GM19372 (cell line): ENCODE measurements at regions not wholly inside any gene's neighbourhood (a gene's known extent, or its start where the extent isn't known, plus 50 kb on each side); places are given as distances from the start of the nearest gene placed in this dataset.

Source experiments
- ATAC-seq: cut with Tn5 transposase; IDR thresholded peaks from one replicate; pipeline ENCODE4 v1.9.1; 2021; ENCODE audit warnings: mild to moderate bottlenecking, low read depth, moderate library complexity; ENCODE audit not compliant: unreplicated experiment

GRCh38 chr1:221908573-221908972 is 166.7 kb upstream of the DUSP10 start:
- no peak for ATAC-seq

DNA sequence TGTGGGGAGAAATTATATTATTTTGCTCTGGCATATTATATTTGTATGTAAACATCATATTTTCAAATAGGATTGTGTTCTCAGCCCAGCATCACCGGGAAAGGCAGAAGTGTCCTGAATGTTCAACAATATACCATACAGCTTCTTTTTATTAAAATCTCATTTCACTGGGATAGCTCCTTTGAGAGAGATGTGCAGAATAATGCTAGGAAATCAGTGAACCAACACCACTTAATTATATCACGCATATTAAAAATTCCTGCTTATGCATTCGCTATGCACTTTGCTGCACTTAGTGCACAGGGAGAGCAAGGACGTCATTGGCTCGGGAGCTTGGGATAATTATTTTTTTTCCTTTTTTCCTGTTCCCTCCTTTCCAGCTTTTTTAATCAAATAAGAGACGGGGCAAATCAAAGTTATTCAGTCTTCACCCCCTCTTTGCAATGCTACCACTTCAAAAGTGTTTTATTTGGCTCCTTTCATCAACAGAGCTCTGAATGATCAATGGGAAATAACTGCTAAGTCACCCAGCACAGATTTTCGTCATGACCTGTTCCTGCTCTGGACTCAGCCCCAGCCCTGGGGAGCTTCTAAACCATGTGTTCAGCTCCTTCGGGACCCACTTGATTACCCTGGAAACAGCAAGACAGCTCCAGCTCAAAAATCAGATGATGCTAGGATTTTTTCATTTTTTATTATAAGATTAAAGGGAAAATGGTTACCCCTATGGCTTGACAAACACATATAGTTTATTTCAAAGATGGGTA is 165.5 kb upstream of the DUSP10 start:
- no peak for ATAC-seq

GRCh38 chr1:221905802-221906201 is 163.9 kb upstream of the DUSP10 start:
- ATAC-seq, result no peak

DNA sequence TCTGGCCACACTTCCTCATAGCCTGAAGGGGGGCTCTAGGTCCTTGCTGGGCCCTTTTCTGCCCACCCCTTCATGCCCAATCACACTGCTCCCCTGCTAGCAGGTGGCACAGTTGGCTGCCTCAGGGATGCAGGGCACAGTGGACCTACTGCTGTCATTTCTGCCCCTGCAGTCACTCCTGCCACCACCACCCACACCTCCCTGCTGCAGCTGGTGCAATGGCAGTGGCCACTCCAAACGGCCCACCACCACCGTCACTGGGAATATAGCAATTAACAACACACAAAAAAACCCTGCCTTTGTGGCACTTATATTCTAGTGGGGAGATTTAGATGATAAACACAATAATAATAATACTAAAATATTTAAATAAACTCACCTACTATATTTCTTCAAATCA is 162.4 kb upstream of the DUSP10 start:
- no peak for ATAC-seq

GRCh38 chr1:221903594-221903993 is 161.7 kb upstream of the DUSP10 start:
- no peak for ATAC-seq

DNA sequence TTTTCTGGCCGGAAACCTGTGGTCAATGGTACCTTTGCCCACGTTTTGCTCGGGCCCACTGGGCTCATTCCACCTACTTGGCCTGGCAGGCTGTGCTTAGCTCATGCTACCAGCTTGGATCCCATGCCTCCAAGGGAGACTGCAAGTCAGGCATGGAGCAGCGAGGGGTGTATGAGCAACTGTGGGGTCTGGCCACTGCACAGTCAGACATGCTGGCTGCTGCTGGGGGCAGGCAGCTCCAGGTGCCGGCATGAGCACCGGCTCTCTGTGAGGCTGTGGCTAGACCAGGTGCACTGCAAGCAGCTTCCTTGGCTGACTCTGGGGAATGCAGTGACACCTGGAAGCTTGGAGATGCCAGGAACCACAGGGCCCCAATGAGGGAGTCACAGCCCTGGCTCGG is 161.1 kb upstream of the DUSP10 start:
- ATAC-seq, result no peak

DNA sequence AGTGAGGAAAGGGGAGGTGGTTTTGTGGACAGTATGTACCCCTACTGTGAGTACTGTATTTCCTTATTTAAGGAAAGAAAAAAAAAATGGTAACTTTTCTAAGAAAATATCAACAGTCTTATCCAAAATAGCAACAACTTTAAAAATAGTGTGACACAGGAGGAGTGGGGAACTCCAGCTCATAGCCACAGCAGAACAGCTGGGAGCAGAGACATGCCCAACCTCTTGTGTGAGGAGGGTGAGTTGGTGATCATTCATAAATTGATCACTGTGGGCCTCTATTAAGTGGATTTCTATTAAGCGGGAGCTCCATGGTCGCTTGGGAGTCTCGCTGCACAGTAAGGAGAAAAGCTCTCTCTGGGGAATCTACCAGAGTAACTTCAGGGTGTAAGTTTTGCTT is 158.8 kb upstream of the DUSP10 start:
- ATAC-seq, result no peak

DNA sequence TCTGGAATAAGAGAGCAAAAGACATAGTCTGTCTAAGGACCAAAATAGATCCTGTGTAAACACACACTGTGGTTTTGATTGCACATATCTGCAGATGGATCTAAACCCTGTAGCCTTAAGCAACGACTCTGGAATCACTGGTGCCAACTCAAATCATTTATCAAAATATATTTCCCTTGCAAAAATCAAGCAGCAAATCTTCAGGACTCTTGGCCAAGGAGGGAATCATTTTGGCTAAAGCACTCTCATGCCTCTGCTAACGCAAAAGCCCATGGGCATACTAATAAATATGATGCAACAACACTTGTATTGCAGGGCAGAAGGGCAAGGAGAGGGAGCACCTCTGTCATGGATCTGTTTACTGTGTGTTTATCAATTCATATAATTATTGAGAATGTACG is 155.4 kb upstream of the DUSP10 start:
- ATAC-seq, result no peak

- ATAC-seq, result no peak
These were observed 150.5 kb upstream of the DUSP10 start for GRCh38 chr1:221892301-221892830.

DNA sequence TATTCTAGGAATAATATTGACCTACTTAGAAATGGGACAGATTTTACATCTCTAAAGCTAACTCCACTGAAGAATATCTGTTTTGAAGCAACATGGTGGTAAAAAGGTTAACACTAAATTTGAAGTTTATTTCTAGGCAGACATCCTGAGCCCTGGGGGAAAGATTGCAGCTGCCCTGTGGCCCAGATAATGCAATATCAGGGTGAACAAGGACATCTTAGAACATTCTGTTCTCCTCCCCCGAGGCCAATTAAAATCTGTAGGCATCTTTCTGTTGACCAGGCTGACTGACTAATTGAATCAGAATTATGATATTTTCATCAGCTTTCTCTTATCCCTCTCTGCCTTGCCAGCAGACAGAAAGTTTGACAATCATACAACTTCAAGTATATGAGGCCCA is 149.8 kb upstream of the DUSP10 start:
- no peak for ATAC-seq

DNA sequence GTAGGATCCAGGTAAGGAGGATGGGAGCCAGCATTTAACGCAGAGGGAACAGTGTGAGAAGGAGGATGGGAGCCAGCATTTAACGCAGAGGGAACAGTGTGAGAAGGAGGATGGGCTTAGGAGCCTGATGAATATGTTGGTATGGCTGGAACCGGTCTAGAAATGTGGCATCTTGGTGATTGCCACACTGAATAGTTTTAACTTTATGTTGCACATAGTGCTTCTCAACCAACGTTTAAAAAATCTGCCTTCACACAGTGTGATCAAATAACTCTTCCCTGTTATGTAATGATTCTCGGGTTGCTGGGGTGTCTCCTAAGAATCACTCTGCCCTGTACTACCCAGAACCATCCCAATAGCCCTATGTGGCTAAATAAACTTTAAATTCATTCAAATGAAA is 146.9 kb upstream of the DUSP10 start:
- no peak for ATAC-seq

DNA sequence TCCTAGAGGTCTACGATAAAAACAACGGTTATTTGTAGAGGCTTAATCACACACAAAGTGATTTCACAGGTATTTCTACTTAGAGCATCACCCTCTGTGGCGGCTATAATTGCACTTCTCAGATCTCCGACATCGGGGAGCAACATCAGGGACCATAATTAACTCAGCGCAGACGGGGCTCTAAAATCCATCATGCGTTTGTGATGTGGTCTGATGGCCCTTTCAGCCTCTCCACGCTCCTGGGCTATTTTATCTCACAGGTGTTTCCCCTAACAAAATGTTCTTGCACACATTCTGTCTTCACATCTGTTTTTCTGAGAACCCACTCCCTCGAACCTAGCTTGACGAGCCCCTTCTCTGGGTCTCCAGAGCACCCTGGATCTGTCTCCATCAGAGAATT is 146.3 kb upstream of the DUSP10 start:
- ATAC-seq, result no peak

GRCh38 chr1:221887758-221888157 is 145.9 kb upstream of the DUSP10 start:
- ATAC-seq, result no peak

DNA sequence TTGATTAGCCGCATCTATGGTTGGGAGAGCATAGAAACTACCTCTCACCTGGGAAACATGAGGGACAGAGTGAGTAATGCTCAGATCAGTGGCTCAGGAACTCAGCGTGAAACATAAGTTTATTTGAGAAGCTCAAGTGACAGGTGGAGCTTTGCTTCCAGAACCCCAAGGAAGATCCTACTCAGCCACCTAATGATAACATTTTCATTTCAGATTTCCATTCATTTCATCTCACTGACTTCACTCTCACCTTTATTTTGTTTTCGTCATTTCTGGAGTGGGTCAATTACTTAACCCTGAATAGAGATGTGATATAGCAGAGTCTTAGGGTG is 145.5 kb upstream of the DUSP10 start:
- no peak for ATAC-seq

DNA sequence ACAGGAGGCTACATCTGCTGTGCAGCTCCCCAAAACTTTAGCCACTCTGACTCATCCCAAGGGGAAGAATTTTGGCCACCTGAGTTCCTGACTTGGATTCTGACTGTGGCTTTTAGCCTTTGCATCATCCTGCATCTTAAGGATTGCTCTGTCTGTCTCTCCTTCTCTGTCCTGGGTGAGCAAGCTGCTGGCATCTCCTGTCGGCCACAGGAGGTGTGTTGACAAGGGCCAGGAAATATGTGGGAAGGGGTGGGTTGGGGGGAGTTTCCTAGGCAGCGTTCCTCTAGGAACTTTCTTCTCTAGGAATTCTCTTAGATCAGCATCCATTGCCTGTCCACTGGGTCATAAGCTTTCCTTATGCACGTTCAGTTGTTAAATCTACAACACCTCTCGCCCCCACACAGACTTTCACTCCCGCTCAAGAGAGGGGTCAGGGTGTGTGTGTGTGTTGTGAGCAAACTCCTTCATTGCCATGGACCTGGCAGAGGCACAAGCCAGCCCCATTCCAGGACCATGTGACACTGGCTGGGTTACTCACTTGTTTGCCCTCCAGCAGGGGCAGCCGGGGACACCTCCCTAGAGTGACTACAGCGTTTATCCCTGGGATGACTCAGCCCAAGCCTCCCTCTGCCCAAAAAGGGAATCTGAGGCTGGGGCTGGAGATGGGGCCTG is 145.0 kb upstream of the DUSP10 start:
- no peak for ATAC-seq

DNA sequence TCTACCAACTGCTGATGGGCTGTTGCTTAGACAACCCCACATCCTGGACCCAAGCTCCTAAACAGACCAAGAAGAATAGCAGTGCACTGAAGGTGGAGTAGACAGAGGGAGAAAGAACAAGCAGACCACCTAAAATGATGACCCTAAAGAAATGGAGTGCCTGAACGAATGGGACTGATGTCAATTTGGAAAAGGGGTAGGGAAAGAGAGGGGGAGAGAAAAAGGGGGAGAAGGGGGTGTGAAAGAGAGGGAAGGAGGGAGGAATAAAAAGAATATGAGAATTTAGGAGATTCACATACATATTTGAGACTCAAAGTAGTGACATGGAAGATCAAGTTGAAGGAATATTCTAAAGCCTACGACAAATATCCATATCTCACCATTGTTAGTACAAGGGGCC is 144.4 kb upstream of the DUSP10 start:
- no peak for ATAC-seq

- no peak for ATAC-seq
These were observed 142.9 kb upstream of the DUSP10 start for GRCh38 chr1:221884821-221885220.

- ATAC-seq, result no peak
These were observed 140.1 kb upstream of the DUSP10 start for GRCh38 chr1:221881805-221882581.

GRCh38 chr1:221880182-221880581 is 138.3 kb upstream of the DUSP10 start:
- ATAC-seq, result no peak

- peak; percentile 67 for ATAC-seq
These were observed 136.2 kb upstream of the DUSP10 start for GRCh38 chr1:221878134-221878533.

DNA sequence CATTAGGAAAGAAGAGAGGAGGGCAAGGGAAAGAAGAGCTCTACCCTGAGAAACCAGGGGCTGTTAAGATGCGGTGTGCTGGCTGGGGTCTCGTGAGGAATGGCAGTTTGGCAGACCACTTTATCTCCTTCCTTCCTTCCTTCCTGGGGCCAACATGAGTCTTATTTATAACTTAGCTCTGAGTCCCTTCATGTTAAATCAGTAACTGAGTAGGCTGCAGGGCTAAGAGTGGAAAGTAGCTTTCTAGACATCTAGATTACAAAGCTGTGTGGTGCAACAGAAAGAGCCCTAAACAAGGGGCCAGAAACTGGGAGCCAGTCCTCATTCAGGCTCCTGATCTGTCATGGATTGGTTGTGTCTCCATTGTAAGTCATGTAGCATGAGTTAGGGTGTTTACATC is 135.4 kb upstream of the DUSP10 start:
- ATAC-seq, result no peak

GRCh38 chr1:221875004-221875330 is 133.1 kb upstream of the DUSP10 start:
- no peak for ATAC-seq
